Suppressor macrophage treated with lipopolysaccharide for 1 hour (primary cell): ENCODE measurements at regions not wholly inside any gene's neighbourhood (a gene's known extent, or its start where the extent isn't known, plus 50 kb on each side); places are given as distances from the start of the nearest gene placed in this dataset.
"Not testable (repeated sequence)": the region's sequence is repeated elsewhere in the genome, so short reads cannot be mapped to it uniquely, and the experiment has no call there.

Experiments used
- DNase-seq, 3 donors: peaks; one replicate each; pipeline ENCODE4 v3.0.0-alpha.2; 2020 to 2022

- DNase-seq = no peak
These were observed 153.1 kb upstream of the JUN start for GRCh38 chr1:58936973-58937372.

GRCh38 chr1:58939146-58939545 is 155.3 kb upstream of the JUN start:
- no peak for DNase-seq

- no peak for DNase-seq
These were observed 156.0 kb upstream of the JUN start for GRCh38 chr1:58939666-58940370.

DNA sequence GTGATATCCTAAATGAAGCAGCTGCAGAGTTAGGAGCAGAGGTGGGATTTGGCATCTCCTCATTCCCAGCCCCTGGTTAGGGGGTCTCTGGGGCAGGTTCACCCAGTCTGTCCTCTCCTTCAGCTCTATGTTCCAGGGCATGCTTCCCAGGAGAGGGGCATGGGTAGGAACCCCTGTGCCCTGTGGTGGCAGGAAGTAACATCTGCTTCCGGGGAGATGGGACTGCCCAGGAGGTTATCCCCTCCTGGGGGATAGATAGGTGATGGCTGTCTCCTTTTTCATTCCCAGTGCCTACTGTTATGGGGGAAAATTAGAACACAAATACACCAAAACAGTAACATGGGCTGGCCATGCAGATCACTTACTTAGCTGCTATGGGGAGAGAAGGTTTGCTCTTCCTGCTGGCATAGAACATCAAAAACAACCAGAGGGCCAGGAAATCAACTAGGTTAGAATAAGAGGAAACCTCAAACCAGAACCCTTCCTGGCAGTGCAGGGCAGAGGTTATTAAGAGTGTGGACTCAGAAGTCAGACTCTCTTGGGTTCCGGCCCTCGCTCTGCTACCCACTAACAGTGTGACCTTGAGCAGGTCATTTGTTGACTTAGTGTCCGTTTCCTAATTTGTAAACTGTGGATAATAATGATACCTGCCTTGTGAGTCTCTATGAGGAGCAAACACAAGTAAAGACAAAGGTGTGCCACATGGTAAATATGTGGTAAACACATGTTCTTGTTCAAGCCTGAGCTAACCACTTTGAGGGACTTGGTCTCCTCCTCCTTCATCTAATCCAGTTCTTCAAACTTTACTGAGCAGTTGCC is 157.8 kb upstream of the JUN start:
- no peak for DNase-seq

DNA sequence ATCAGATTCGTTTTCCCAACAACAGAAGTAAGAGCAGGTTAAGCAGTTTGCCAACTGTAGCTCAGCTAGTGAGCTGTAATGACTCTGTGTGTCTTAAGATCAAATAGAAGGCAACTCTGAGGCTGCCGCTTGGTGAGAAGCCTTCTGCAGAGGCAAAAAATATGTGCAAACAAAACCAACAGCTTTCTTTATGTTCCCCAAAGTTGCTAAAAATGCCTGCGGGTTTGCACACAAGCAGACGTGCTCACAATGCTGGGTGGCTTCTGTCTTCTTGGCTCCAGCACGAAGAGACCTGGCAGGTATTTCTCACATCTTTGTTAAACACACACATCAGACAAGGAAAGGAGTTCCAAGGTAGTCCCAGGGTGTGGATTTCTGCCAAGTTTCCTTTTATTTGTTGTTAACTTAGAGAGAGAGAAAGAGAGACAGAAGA is 158.9 kb upstream of the JUN start:
- no peak for DNase-seq

DNA sequence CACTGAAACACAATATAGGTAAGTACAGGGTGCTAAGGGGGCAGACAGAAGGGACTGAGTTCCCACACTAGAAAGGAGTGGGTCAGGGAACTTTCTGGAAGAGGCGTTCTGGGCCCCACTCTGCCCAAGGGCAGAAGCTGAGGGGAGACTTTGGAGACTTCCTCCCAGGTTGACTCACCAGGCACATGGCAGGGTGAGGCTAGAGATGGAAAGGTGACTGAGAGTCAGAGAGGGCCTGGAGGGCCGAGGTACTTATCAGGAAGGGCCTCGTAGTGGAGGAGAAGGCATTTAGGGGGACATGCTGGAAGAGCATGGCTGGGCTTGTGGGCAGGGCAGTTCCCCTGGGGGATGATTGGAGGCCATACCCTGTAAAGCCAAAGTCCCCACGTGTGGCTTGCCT is 159.9 kb upstream of the JUN start:
- DNase-seq = peak; percentile 22 to 41 (median 30)

DNA sequence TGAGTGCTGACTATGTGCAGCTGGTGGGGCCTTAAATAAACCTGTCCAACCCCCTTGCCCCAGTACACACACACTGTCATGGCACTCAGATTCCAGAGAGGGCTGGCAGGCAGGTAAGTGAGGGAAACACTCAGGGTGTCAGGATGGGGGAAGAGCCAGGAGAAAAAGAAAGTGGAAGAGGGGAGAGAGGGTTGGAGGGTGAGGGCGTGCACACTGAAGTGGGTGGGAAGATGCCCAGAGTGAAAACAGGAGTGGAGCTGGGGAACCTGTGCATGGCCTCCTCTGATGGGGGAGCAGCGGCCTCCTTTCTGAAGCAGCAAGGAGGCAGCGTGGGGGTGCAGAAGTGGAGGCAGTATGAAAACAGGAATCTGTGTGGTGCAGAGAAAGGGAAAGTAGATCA is 160.6 kb upstream of the JUN start:
- no peak for DNase-seq

GRCh38 chr1:58946390-58946789 is 162.5 kb upstream of the JUN start:
- DNase-seq = no peak

- DNase-seq = no peak
These were observed 164.8 kb upstream of the JUN start for GRCh38 chr1:58948671-58949070.

DNA sequence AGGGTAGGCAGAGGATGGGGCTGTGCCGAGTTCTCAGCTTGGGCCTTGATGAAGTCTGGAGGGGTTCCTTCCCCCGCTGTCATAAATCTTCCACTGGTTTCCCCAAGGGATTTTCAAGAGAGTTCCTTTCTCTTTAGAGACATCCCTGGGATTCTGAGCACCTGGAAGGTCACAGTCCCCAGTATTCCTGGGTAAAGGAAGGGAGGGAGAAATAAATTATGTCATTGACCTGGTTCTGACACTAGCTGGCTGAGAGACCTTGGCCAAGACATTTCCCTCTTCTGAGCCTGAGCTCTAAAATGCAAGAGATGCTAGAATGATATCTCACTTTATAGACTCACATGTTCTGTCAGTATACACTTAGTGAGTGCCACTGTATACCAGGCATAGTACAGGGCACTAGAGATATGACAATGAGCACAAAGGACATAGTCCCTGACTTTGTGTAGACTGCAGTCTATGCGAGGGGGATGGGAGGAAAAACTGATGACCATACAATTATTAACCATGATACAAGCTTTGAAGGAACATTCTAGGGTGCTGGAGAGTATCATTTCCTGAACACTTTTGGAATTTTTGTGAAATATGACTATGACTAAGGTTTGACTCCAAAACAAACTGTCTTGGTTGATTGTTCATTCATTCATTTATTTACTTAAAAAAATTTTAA is 165.8 kb upstream of the JUN start:
- peak in 1 of 3 donors; percentile 27 for DNase-seq

GRCh38 chr1:58950897-58951296 is 167.1 kb upstream of the JUN start:
- DNase-seq = no peak

- DNase-seq = peak; percentile 71 to 74 (median 72)
These were observed 170.1 kb upstream of the JUN start for GRCh38 chr1:58953951-58954350.

GRCh38 chr1:58963287-58963686 is 179.4 kb upstream of the JUN start:
- DNase-seq = not testable (repeated sequence)

GRCh38 chr1:58964428-58964827 is 180.6 kb upstream of the JUN start:
- DNase-seq = no peak

DNA sequence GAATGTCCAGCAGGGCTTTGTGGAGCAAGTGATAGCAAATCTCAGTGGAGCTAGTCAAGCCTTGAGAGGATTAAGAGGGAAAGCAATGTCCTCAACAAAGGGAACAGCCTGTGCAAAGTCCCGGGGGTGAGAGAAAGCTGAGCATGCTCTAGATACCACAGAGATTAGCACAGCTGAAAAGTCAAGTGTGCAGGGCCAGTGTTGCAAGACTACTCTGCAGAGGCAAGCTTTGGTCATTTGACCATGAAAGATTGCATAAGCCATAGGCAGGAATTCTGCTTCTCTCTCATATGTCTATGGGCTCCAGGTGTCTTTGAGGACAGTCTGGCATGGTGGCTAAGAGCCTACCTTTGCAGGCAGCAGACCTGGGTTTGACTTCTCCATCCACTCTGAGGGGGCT is 181.0 kb upstream of the JUN start:
- peak; percentile 33 to 55 (median 46) for DNase-seq

DNA sequence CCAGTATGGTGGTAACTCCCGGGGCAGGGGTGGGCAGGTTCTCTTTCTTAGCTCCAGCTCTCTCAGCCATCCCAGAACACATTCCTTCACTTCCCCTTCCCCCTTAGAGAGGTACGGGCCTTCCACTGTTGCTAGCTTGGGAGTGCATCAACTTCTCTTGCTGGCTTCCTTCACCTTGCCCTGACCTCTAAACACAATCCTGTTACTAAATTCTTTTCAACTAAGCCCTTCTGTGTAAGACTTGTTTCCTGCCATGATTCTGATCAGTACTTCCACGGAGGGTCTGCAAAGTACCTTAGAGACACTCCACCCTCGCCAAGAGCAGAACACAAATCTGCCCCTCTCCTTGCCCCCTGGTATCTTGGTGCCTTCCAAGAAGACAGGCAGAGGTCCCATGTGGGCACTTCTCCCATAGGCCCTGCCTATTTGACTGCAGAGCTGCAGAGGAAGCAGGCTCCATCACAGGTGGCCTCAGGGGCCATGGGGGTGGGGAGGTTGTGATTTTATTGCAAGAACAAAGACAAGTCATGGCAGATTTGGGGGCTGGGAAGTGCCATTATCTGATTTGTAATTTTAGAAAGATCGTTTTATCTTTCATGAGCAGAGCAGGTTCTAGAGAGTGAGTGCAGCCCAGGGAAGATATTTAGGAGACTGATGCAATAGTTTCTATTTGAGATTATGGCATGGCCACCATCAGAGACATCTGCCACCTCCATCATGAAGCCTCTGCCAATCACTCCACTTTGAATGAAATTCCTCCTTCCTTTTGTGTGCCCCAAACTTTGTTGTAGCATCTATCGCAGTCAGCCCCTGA is 182.5 kb upstream of the JUN start:
- DNase-seq = no peak

- DNase-seq = no peak
These were observed 183.3 kb upstream of the JUN start for GRCh38 chr1:58966917-58967740.

- DNase-seq = no peak
These were observed 184.6 kb upstream of the JUN start for GRCh38 chr1:58968360-58968952.

GRCh38 chr1:58969176-58969575 is 185.3 kb upstream of the JUN start:
- DNase-seq = not testable (repeated sequence)

DNA sequence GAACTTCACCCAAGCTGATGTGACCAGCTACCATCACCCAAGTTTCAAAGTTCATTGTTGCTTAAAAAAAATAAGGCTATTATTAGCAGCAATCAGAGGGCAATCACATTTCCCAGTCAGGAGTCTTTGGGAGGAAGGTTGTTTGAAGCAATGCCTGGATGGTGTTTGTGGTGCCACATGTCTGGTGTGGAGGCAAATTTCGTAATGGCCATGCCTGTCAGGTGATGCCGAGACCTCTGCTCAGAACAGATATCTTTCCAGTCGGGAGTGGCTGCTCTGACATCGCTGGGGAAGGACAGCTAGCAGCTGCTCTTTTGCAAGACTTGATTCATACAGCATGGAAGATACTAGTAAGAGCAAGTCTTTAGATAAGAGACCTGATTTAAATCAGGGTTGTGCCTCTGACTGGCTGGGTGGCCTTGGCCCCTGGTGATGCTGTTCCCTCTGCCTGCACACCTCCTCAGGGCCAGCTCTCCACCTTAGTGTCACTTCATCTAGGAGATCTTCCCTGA is 187.8 kb upstream of the JUN start:
- DNase-seq = peak in 1 of 3 donors; percentile 55

- peak in 2 of 3 donors; percentile 37 to 42 for DNase-seq
These were observed 192.0 kb upstream of the JUN start for GRCh38 chr1:58975888-58976287.
